LHCN-M2 (cell line): ENCODE measurements at regions not wholly inside any gene's neighbourhood (a gene's known extent, or its start where the extent isn't known, plus 50 kb on each side); places are given as distances from the start of the nearest gene placed in this dataset.
"Not testable (repeated sequence)": the region's sequence is repeated elsewhere in the genome, so short reads cannot be mapped to it uniquely, and the experiment has no call there.

Experiments
- DNase-seq: peaks from one replicate; pipeline ENCODE4 v3.0.0-alpha.2; 2012; ENCODE audit warnings: low read depth

GRCh38 chr6:121548131-121548530, 112.7 kb downstream of the GJA1 start:
- DNase-seq: peak; percentile 24

- peak; percentile 86 for DNase-seq
Observed at GRCh38 chr6:121549736-121550135, 114.3 kb downstream of the GJA1 start.

- DNase-seq: no peak
Observed at GRCh38 chr6:121550491-121551010, 115.1 kb downstream of the GJA1 start.

- DNase-seq: no peak
Observed at GRCh38 chr6:121555201-121555600, 119.8 kb downstream of the GJA1 start.

GRCh38 chr6:121556149-121556548, 120.7 kb downstream of the GJA1 start:
- not testable (repeated sequence) for DNase-seq

GRCh38 chr6:121557146-121557940, 121.9 kb downstream of the GJA1 start:
- no peak for DNase-seq

GRCh38 chr6:121559611-121560269, 124.3 kb downstream of the GJA1 start:
- no peak for DNase-seq

GRCh38 chr6:121560476-121560875, 125.0 kb downstream of the GJA1 start:
- no peak for DNase-seq

GRCh38 chr6:121563286-121563685, 127.8 kb downstream of the GJA1 start:
- no peak for DNase-seq

GRCh38 chr6:121564529-121564928, 129.1 kb downstream of the GJA1 start:
- not testable (repeated sequence) for DNase-seq

- DNase-seq: no peak
Observed at GRCh38 chr6:121571455-121571854, 136.0 kb downstream of the GJA1 start.

- no peak for DNase-seq
Observed at GRCh38 chr6:121573481-121573880, 138.0 kb downstream of the GJA1 start.

- no peak for DNase-seq
Observed at GRCh38 chr6:121578216-121578615, 142.8 kb downstream of the GJA1 start.

GRCh38 chr6:121579478-121579877, 144.0 kb downstream of the GJA1 start:
- no peak for DNase-seq

- DNase-seq: no peak
Observed at GRCh38 chr6:121581327-121581726, 145.9 kb downstream of the GJA1 start.

- DNase-seq: no peak
Observed at GRCh38 chr6:121582262-121582661, 146.8 kb downstream of the GJA1 start.

GRCh38 chr6:121584586-121585369, 149.3 kb downstream of the GJA1 start:
- DNase-seq: peak; percentile 19

- no peak for DNase-seq
Observed at GRCh38 chr6:121590438-121590837, 155.0 kb downstream of the GJA1 start.

- no peak for DNase-seq
Observed at GRCh38 chr6:121590916-121591315, 155.5 kb downstream of the GJA1 start.

- DNase-seq: no peak
Observed at GRCh38 chr6:121592261-121592935, 157.0 kb downstream of the GJA1 start.

GRCh38 chr6:121593011-121593641, 157.7 kb downstream of the GJA1 start:
- no peak for DNase-seq
